Fibroblast of skin of scalp (primary cell): ENCODE measurements at regions not wholly inside any gene's neighbourhood (a gene's known extent, or its start where the extent isn't known, plus 50 kb on each side); places are given as distances from the start of the nearest gene placed in this dataset.
"Not testable (repeated sequence)": the region's sequence is repeated elsewhere in the genome, so short reads cannot be mapped to it uniquely, and the experiment has no call there.

Experiments used
- DNase-seq: peaks from one replicate; pipeline ENCODE4 v3.0.0-alpha.2; 2013

DNA sequence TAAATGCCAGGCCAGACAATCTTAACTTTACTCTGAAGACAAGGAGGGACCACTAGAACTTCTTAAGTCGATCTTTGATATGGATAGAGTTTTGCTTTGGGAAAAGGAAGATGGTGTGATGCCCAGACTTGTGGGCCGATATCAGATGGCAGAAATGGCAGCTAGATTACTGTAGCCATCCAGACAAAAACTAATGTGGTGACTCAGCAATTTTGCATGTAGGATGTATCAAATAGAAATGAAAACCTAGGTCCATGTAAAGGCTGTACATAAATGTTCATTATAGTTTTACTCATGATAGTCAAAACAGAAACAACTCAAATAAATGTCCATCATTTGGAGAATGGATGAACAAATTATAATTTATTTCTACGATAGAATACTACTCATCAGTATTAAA lies 121.5 kb downstream of the APIP start:
- DNase-seq, result no peak

DNA sequence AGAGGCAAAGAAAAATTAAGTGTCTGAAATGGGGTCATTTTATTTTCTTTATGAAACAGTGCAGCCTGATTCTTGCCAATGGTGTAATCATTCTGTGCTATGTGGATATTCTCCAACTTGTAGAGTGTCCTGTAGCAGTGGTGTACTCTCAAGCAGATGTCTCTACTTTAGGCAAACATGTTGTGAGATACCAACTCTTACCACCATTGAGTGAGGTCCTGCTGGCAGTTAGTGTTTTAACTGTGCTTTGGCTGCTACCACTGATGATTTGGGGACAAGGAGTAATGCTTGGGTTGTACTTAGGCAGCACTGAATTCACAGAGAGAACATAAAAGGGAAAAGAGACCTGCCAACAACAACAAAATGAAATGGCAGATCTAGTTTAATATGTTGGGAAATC lies 122.5 kb downstream of the APIP start:
- DNase-seq, result no peak

DNA sequence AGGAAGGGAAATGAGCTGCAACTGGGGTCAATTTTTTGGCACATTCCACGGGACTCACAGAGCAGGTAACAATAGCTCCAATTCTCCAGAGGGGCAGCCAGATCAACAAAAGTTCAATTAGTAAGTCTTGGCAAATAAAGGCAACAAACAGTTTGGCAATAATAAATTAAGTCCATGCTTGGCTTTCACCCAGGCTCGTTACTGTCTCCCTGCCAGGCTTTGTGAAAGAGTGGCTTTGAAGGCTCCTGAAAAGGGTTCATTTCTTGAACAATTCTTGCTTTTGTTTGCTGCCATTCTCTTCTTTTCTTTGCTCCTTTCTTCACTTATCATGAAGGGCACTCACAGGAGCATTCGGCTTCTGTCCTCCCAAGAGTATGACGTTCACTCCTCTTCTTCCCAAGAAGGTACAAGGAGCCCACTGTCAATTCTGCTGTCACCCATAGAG lies 123.3 kb downstream of the APIP start:
- no peak for DNase-seq

DNA sequence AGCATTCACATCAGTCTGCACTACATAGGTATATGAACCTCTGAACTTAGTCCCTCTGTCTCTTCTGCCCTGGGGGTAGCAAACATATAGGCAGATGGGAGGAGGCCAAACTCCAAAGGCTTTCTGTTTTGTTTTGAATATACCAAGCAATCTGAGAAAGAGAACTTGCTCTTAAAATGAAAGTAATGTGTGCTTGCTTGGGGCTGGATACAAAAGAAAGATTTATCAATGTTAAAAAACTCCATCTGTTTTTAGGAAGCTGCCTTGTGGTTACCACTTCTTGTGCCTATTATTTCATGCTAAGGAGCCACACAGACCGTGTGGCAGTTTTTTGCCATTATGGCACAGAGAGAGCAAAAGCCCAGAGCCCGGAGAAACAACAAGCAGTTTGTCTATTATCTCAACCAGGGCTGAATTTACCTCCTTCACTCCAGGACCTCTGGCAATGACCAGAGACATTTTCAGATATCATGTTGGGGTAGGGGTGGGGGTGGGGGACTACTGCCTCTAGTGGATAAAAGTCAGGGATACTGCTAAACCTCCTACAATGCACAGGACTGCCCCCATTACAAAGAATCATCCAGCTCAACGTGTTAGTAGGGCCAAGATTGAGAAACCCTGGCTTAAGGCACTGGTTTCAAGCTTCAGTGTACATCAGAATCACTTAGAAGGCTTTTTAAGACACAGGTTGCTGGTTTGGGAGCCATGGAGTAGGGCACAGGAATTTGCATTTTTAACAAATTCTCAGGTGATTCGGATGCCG lies 124.2 kb downstream of the APIP start:
- DNase-seq, result no peak

DNA sequence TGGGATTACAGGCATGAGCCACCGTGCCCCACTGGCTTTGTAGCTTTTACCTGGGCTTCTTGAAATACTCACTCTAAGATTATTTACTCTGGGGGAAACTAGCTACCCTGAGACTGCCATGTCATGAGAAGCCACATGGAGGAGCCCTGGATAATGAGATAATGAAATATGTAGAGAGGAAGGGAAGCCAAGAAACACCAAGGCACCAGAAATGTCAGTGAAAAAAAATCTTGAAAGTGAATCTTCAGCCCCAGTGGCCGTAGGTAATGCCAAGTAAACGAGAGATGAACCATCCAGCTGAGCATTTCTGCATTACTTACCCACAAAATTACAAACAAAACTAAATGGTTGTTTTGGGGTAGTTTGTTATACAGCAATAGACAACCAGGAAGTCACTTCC lies 125.6 kb downstream of the APIP start:
- DNase-seq, result no peak

- DNase-seq, result no peak
Measured at GRCh38 chr11:34789196-34789834, 126.9 kb downstream of the APIP start.

DNA sequence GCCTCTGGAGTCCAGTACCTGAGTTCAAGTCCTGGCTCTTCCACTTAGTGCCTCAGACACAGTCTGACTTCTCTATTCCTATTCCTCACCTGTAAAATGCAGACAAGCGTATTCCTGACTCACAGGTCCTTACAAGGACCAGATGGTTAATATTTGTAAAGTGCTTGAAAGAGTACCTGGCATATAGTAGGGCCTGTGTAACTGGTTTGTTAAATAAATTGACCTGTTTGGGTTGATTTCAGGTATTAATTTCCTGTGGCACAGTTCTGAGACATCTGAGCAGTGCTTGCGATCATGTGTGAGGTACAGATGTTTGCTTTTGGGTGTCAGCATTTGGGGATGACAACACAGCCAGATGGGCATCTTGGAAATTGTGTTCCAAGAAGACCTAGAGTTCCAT lies 127.5 kb downstream of the APIP start:
- DNase-seq, result no peak

DNA sequence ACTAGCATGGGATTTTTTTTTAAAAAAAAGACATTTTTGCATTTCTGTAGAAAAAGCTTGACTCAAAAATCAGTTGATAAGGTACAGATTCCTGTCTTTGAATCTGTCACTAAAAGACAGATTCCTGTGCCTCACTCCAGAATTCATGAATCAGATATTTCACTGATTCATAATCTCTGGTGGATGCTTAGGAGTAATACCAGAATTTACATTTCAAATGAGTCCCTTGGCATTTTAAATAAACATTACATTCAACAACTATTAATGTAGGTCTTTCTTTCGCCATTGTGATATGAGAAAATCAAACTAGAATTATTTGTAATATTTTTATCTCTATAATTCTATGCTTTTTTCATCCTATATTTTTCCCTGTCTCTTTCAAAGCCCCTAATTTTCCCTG lies 128.3 kb downstream of the APIP start:
- DNase-seq, result peak; percentile 23

DNA sequence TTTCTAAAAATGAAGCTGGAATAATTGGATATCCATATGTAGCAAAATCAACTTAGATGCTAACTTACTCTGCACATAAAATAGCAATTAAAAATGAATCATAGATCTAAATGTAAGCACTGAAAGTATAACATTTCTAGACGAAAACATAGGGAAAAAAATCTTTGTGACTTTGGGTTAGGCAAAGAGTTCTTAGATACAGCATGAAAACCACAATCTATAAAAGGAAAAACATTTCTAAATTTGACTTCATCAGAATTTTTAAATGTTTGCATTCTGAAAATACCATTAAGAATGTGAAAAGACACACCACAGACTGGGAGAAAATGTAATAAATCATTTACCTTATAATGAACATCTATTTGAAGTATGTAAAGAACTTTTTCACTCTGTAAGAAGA lies 128.8 kb downstream of the APIP start:
- DNase-seq, result peak; percentile 23

GRCh38 chr11:34784318-34784841 lies 131.8 kb downstream of the APIP start:
- no peak for DNase-seq

GRCh38 chr11:34783816-34784317 lies 132.3 kb downstream of the APIP start:
- DNase-seq, result no peak

DNA sequence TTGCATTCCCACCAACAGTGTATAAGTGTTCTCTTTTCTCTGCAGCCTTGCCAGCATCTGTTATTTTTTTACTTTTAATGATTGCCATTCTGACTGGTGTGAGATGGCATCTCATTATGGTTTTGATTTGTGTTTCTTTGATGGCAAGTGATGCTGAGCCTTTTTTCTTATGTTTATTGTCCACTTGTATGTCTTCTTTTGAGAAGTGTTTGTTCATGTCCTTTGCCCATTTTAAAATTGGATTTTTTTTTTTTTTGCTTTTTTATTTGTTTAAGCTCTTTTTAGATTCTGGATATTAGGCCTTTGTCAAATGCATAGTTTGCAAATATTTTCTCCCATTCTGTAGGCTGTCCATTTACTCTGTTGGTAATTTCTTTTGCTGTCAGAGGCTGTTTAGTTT lies 134.4 kb downstream of the APIP start:
- DNase-seq, result not testable (repeated sequence)

DNA sequence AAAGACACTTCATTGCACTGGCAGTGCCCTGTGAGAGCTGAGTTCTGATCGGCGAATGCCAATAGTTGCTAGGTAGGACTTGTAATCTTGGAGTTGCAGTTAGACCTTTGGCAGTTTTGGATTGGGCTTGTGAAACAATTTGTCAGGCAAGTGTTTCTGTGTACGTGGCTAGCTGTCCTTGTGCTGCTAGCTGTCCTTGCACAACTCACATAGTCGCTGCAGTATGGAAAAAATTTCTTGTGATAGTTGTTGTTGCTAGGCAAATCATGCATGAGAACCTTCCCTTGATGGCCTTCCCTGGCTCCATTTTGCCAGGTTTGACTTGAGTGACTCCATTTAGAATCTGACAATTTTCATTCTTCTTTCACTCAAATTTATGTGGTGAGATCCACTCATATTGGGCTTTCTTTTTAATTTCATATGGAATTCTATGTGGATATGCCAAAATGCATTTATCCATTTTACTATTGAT lies 140.7 kb downstream of the APIP start:
- DNase-seq, result no peak

DNA sequence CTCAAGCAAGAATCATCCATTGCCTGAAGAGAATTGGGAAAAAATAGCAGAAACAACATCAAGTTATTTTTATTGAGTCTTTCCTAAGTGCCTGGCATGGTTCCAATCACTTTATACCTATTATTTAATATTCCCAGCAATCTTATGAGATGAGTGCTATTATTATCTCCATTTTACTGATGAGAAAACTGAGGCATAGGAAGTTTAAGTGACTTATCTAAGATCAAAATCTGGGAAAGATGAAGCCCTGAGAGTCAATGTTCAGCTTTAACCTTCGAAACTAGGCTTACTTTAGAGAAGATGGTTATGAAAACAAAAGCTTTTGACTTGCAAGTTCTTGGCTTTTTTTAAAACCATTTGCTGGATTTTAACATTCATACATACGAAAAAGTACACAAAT lies 141.6 kb downstream of the APIP start:
- no peak for DNase-seq

- no peak for DNase-seq
Measured at GRCh38 chr11:34773826-34774225, 142.4 kb downstream of the APIP start.

GRCh38 chr11:34773211-34773610 lies 143.0 kb downstream of the APIP start:
- no peak for DNase-seq

- DNase-seq, result no peak
Measured at GRCh38 chr11:34770111-34770510, 146.1 kb downstream of the APIP start.

- DNase-seq, result no peak
Measured at GRCh38 chr11:34769224-34769623, 147.0 kb downstream of the APIP start.

- not testable (repeated sequence) for DNase-seq
Measured at GRCh38 chr11:34762625-34763024, 141.7 kb downstream of the EHF start.

DNA sequence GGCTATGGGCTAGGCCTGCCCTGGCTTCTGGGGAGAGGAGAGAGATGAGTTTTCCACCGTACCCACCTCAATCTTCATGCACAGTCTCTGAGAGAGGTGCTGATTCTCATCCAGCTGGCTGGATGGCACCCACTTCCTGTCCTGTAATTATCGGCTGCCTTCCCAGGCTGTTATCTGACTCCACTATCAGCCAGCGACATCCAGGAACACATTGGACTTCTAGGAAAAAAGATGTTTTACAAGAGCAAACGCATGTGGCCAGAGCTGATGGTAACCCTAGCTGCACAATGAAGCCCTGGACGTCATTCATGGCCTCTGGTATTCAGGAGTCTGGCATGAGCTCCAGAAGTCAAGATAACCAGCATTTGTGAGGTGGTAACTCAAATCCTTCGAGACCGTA lies 137.4 kb downstream of the EHF start:
- DNase-seq, result no peak

DNA sequence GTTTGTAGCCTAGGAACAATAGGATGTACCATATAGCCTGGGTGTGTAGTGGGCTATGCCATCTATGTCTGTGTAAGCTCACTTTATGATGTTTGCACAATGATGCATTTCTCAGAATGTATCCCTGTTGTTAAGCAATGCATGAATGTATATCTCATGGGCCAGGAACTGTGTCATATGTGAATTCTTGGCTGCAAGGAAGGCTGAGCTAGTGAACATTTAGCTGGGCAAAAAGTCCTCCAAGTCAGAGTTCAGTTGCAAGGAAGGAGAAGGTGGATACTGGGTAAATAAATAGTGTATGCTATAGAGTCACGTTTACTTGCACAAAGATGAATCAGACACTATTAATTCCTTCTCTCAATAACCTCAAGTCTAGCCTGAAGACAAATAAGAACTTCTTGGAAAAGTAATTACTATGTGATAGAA lies 136.1 kb downstream of the EHF start:
- DNase-seq, result no peak

DNA sequence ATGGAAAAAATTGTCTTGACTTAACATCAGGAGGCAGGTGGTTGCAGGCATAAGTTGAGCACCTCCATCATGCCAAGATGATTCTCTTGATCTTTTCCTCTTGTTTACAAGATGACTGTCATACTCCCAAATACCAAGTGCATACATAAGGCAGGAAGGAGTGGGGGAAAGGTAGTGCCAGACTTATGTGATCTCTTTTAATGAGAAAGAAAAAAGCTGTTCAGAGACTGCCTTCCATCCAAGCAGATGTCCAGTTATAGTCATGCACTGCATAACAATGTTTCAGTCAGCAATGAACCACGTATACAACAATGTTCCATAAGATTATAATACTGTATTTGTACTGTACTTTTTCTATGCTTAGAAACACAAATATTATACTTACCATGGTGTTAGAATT lies 135.7 kb downstream of the EHF start:
- no peak for DNase-seq

DNA sequence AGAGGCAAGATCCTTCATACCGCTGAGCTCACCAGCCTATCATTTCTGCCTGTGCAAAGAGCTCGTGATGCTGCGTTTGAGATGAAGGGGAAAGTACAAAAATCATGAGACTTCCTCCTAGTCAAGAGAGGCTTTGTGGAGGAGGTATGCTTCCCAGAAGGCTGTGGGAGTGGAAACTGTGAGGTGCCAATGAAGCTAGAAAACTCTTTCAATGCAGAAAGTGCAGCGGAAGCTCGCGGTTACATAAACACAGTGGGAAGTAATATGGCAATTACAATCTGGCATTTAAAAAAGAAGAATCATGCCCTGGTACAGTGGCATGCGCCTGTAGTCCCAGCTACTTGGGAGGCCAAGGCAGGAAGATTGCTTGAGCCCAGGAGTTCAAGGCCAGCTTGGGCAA lies 134.8 kb downstream of the EHF start:
- DNase-seq, result no peak
